H4 (cell line): ENCODE measurements at regions not wholly inside any gene's neighbourhood (a gene's known extent, or its start where the extent isn't known, plus 50 kb on each side); places are given as distances from the start of the nearest gene placed in this dataset.

Source experiments
- DNase-seq: peaks from one replicate; pipeline ENCODE4 v3.0.0-alpha.2; 2015; ENCODE audit warnings: low spot score

DNA sequence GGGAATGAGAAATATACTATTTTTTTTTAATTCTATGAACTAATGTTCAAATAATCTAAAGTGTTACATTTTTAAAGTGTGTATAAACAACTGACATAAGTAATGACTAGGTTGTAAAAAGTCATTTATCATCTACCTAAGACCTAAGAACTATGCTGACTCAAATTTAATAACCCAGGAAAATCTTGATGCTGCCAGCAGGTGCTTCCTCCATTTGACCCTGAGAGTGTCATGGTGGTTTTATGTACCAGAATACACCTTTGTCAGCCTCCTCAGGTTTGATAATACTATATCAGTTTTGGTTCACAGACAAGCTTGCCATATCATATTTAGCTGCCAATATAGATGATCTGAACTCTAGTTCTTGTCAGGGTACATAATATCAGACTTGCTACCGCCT lies 1151.2 kb downstream of the PCDH17 start:
- DNase-seq, result no peak

DNA sequence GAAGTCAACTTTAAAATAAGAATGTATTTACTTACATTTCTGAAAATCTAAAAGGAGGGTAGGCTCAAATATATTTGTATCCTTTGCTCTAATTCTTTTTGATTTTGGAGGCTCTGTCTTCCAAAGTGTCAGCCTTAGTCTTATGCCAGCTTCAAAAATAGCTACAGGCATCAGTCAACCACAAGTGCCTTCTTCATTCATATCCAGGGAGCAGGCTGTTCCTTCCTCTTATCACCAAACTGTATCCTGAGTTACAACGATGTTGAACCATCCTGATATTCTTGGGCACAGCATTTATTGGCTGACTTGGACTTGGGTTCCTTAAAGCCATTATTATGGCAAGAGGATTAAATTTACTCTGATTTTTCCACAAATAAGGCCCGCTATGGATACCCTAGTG lies 1161.3 kb downstream of the PCDH17 start:
- no peak for DNase-seq

DNA sequence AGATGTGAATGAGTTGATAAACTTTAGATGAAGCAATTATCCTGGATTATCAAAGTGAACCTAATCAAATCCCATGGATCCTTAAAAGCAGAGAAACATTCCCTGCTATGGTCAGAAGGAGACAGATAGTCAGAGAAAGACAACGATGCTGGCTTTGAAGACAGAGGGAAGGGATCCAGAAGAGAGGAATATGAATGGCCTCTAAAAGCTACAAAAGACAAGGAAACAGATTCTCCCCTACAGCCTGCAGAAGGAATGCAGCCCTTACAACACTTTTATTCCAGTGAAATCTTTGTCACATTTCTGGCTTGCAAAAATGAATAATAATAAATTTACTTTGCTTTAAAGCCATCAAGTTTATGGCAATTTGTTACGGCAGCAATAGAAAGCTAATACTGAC lies 1164.2 kb downstream of the PCDH17 start:
- DNase-seq, result no peak

DNA sequence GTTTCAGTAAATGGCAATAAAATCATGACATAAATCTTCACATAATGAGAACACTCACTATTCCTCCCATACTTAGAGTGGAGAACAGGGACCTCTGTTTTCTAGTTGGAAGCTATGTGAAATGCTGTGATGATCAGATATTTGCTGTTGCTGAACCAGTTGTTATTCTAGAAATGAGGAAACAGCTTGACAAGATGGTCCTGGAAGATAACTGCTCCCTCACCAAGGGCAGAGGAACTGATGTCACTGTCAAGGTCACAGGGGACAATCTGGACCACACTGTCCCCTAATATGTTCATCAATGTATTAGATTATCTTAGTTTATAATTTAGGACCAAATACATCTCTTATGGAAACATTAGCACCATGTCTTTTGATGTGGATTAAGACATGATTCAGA lies 1173.3 kb downstream of the PCDH17 start:
- no peak for DNase-seq

DNA sequence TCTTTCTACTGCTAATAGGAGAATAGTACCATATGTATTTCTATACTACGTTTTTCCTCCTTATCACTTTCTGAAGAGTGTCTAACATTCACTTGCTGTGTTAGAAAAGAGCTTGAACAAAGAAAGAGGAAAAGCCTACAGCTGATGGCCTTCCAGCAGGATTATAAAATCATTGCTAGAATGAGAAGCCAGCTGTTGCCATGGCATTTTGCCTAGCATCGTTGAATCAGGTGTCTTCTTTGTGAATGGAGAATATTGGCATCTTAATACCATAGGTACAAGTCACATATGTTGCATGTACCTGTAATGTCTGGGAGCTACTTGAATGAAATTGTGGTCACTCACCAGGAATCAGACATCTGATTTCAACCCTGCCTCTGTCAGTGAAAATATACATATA lies 1174.9 kb downstream of the PCDH17 start:
- no peak for DNase-seq

DNA sequence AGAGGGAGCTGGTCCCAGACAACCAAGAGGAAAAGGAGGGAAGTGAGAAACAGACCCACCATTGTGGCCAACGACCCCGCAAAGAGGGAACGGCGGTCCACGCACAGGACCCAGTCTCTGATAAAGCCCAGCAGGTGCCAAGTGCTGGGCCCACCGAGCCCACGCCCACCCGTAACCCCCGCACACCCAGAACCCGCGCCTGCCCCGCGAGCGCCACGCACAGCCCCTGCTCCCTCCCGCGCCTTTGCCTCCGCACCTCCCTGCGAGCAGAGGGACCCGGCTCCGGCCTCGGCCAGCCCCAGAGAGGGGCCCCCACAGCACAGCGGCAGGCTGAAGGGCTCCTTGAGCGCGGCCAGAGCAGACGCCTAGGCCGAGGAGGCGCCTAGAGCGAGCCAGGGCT lies 1192.2 kb downstream of the PCDH17 start:
- DNase-seq, result no peak

DNA sequence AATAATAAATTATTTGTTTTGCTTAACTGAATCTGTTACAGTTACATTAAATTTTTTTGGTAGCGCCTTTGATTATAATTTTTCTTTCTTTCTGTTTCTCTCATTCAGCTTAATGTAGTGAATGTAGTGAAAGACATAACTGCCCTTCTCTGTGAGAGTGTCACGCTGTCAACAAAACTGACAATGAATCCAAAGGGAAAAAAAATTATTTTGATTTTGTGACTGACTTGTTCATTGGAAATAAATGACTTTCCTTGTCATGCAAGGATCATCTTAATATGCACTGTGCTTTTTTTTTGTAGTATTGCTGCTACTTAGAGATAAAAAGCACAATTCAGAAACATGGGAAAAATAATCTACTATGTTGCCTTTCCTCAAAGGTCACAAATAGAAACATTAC lies 1196.4 kb downstream of the PCDH17 start:
- no peak for DNase-seq

DNA sequence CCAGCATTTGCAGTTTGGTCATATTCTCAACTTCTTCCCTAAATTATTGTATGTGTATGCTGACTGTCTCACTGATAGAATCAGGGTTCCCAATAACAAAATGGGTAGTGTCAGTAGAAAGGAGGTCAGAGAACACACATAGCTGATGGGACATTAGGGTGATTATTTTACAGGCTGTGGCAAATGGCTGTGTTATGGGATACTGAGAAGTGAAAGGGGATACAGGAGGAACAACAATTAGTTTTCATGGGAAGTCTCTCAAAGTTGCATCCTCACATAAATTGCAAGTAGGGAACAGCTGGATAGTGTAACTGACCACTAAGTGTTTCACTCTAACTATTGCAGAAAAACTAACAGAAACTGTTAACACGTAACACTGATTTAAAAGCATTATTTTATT lies 1199.3 kb downstream of the PCDH17 start:
- DNase-seq, result no peak

DNA sequence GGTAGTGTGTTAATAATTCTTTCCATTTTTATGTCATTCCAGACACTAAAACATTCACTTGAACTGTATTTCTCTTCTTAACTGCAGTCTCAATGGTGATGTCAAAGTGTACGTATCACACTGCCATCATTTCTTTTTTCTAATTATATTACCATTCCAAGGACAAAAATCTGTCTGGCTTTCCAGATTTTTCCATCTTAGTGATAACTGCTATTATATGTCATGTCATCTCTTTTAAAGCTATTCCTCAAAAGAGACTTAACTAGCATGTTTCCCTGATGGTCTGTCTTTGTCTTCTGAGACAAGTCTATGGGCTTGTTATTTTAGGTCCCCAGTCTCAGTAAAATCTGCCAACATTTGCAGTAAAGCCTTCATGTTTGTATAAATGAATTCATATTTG lies 1207.1 kb downstream of the PCDH17 start:
- DNase-seq, result no peak

DNA sequence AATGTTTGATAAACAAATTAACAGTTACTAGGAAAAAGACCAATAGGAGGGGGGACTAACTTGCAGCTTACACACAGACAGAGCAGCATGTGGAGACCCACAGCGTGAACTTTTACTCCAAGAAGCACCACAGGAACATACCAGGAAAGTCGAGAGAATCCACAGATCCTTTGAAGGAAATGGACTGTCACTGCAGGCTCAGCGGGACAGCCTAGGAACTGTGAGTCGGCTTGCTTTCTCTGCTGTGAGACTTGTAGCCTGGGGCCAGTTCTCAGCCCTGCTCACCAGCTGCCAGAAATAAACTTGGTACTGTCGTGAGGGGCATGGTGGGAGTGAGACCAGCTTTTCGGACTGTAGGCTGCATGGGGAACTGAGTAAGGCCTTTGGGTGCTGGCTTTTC lies 1211.5 kb downstream of the PCDH17 start:
- no peak for DNase-seq

DNA sequence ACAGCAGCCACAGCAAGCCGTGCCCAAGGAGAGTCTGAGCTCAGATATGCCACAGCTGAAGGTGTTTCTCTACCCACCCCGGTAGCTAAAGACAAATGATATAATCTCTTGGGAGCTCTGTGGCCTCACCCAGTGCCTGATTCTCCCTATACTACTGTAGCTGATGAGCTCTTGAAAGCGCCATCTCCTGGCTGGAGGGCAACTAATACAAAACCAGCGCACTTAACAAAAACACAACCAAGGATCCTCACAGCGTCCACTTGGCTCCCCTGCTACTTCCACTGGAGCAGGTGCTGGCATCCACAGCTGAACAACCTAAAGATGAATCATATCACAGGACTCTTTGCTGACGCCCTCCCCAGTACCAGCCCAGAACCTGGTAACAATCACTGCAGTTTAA lies 1212.0 kb downstream of the PCDH17 start:
- DNase-seq, result no peak

DNA sequence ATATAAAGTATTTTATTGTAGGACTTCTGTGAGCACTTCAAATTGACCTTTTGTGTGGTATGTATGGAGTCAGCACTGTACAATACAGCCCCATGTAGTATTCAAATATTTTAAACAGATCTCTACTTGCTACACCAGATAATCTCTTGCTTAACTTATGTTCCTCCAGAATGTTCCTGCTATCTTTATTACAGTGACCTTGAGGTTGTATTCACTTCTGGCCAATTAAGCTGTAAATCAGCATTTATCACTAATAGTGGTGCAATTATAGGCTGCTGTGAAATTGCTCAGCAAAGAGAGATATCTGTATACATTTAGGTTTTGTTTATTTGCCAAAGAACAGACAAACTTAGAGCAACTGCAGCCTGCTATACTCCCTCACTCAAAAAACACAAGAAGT lies 1218.6 kb downstream of the PCDH17 start:
- DNase-seq, result no peak

DNA sequence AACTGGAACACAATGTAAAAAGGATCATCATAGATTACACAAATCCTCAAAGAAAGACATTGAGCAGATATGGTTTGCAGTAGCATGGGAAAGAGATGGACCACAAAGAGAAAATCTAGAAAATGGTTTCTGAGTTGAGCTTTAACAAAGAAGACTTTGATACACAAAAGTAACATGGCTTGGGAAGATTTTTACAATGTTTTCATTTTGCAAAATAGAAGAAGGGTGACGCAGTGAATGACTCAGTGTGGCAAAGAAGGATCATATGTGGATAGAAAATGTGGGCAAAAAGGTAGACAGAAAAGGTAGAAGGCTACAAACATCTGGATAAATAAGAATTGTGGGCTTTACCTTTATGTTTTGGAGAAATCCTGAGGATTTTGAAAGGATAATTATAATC lies 1220.5 kb downstream of the PCDH17 start:
- DNase-seq, result no peak

DNA sequence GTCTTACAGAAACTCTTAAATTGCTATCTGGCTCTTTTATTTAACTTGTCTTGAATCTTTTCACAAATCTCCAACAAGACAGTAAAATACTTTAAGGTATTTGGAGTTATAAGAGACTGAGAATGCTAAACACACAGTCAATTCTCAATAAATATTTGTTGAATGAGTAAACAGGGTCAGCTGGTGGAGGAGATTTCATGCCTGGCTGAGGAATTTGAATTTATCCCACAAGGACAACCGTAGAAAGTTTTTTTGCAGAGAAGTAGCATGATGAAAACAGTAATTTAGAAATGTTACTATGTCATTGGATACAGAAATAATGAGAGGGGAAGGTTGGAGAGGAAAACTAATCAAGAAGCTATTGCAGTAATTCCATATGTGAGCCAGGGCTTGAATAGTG lies 1223.7 kb downstream of the PCDH17 start:
- DNase-seq, result no peak

DNA sequence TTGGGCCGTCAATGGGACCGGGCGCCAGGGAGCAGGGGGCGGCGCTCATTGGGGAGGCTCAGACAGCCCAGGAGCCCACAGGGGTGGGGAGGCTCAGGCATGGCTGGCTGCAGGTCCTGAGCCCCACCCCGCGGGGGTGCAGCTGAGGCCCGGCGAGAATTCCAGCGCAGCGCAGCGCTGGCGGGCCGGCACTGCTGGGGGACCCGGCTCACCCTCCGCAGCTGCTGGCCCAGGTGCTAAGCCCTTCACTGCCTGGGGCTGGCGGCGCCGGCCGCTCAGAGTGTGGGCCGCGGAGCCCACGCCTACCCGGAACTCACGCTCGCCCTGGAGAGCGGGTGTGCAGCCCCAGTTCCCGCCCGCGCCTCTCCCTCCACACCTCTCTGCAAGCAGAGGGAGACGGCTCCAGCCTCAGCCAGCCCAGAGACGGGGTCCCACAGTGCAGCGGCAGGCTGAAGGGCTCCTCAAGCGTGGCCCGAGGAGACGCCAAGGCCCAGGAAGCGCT lies 1227.4 kb downstream of the PCDH17 start:
- DNase-seq, result no peak

DNA sequence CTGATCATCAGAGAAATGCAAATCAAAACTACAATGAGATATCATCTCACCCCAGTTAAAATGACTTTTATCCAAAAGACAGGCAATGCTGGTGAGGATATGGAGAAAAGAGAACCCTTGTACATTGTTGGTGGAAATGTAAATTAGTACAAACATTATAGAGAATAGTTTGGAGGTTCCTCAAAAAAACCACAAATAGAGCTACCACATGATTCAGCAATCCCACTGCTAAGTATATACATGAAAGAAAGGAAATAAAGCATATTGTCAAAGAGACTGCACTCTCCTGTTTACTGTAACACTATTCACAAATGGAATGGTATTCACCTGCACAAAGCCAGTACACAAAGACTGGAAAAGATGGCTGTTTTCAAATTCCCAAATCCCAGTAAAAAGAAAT lies 1233.7 kb downstream of the PCDH17 start:
- DNase-seq, result no peak

DNA sequence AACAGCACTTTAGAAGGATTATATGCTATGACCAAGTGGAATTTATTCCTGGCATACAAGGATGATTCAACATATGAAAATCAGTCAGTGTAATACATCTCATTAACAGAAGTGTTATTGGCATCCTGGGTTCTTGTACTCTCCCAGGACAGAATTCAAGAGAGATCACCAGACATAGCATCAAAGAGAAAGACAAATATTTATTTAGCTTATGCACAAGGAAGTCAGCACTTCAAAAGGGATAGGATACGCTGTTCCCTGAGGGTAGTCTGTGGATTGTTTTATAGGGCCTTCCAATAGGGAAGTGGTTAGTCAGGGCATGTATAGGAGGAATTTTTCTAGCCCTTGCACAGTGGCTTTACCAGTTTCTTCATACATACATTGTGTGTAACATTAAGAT lies 1238.0 kb downstream of the PCDH17 start:
- no peak for DNase-seq

DNA sequence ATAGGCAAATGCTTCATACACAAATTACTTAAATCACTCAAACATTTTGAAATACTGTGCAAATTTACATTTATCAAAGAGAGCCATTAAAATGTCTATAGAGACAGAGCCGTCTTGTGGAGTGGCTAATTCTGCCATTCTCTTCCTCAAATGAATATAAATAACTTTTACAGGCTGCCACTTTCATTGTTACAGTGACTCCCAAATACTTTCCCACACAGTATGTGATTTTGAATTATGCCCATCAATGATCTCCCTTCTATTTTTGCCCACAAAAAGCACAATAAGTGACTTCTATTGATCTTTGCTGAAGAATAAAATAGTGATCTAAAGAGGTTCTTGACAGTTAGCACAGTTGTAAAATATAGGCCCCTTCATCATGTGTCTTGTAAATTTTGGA lies 1244.9 kb downstream of the PCDH17 start:
- DNase-seq, result no peak

DNA sequence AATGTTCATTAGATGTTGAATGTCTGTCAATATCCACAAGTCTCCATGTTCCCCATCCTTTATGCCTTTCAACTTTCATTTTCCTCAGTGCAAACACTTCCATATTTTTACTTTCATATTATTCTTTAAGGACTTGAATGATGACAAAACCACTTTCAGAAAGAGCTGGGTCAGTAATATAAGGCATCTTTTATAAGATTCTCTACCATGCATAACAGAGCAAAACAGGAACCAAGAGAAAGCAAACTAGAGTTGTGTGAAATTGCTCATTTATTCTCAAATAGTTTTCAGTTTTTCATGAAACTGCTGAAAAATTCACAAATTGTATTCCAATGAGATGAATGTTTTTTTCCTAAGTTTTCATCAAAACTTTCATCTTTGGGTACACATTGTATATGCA lies 1247.6 kb downstream of the PCDH17 start:
- DNase-seq, result no peak

DNA sequence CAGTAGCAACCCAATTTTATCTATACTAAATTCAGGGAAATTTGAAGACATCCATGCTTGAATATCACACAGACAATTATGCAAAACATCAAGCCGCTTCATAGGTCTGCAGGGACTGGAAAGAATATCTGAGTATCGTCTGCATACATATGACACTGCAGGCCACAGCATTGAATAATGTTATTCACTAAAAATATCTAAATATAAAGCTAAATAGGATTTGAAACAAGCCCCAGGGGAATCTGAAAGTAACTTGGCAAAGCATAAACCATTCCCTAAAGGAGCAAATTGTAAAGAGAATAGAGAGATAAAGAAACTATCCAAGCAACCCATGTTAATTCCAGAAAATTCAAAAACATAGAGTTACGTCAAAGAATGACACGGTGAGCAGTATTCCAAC lies 1251.0 kb downstream of the PCDH17 start:
- no peak for DNase-seq

DNA sequence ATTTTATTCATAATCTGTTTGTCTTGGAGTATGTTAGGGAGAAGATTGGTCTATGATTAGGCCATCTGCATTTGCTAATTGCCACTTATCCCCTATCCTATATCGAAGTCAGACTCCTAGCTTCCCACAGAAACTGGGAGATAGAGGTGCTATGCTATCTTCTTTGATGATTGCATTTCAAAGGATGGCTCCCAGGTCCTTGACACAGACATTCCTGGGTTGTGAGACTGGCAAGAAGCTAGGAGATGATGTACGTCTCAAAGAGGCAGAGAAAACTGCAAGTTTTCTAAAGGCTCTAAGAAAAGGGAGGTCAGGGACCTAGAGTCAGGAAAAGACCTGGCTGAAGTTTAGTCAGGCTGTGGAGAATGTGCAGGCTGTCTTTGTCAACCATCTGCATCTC lies 1251.9 kb downstream of the PCDH17 start:
- DNase-seq, result no peak

DNA sequence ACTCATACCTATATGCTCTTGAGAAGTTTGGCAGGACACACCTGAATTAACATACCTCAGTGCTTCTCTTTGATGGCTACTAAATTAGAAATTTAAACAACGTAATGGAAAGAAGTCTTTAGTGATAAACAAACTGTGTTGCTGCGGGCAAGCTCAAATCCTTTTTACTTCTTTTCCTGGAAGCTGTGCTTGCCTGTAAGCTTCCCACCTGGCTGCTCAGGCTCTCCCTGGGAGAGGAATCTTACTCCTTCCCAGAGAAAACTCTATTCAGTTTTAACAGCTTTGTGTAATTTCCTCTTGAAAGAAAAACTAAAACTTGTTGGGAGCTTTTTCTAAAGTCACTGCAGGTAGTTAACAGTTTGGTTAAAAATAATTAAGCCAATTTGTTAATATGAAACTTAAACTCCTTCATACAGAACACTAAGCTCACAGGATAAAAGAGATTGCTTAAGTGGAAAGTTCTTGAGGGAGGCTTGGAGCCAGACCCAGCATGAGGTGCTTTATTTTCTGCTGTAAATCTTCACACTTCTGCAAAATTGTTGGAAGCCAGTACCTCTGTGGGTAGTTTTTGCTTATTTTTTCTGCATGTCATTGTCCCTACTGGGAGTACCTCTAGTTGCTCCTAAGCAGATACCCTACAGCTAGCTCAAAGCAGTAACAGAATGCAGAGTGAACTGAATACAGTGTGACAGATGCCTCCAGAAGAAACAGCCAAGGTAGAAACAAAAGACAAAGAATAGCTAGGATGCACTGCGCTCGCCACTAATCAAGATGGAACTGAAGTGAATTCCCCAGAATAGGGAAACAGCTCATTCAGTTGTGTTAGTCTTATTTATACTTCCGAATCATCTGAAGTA lies 1253.0 kb downstream of the PCDH17 start:
- DNase-seq, result no peak

DNA sequence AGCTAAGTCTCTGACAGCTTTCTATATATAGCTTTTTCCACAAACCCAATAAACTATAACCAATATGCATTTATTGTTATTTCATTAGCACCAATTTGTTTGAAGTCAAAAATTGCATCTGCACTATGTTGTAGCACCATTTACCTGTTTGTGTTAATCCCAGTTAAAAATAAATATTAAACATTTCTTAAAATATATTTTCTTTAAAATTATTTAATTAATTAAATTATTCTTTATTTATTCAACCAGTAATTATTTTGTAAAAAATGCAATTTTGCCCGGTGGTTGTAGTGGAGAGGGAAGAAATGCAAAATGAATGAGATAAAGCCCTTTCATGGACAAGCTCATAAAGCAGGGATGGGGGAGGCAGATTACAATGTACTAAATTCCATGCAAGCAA lies 1257.9 kb downstream of the PCDH17 start:
- no peak for DNase-seq

DNA sequence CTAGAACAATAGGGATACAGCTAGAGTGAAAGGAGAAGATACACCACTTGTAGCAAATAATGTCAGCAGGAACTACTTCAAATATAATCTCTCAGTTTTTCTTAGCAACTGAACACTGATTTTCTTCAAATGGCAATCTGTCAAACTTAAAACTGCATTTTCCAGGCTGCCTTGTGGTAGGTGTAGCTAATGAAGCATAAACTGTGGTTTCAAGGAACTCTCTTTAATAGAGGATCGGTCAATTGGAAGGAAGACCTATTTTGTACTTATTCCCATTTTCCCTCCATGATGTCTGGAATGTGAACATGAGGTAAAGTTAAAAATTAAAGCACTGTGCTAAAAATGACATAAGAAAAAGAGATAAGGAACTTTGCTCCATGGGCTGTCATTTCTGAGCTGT lies 1261.9 kb downstream of the PCDH17 start:
- no peak for DNase-seq
